H4 (cell line): ENCODE measurements at regions not wholly inside any gene's neighbourhood (a gene's known extent, or its start where the extent isn't known, plus 50 kb on each side); places are given as distances from the start of the nearest gene placed in this dataset.

Experiments
- DNase-seq: peaks from one replicate; pipeline ENCODE4 v3.0.0-alpha.2; 2015; ENCODE audit warnings: low spot score

DNA sequence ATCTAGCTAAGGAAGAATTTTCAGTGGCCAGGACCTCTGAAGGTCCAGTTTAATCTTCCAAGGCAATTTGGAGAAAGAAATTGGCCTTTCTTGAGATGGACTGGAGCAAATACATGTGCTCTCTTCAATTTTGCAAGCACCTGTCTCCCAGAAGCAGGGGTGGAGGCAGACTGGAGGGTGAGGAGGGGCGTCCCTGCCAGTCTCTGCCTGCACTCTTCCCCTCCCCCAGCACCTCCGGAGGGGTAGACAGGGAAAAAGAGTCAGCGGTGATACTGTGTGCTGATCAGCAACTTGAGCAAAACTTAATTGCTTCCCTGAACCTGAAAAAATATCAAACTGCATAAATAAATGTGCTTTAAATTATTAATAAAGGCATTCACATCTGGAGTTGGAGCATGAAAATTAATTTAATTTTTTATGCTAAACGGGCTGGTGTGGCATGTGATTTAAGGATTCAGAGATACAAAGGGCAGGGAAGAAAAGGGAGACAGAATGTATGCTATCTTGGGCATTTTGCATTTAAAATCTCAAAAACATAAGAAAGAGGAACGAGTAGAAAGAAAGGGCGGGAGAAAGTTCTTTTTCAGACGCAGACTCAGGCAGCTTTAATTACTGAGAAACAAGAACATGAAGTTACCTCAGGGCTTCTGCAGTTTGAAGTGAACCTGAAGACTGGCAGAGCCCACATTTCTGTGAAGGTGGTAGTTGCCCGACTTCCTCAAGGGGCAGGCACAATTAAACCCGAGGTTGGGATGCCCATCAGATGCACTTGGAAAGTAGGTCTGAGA, 319.7 kb downstream of the UACA start:
- DNase-seq: no peak

DNA sequence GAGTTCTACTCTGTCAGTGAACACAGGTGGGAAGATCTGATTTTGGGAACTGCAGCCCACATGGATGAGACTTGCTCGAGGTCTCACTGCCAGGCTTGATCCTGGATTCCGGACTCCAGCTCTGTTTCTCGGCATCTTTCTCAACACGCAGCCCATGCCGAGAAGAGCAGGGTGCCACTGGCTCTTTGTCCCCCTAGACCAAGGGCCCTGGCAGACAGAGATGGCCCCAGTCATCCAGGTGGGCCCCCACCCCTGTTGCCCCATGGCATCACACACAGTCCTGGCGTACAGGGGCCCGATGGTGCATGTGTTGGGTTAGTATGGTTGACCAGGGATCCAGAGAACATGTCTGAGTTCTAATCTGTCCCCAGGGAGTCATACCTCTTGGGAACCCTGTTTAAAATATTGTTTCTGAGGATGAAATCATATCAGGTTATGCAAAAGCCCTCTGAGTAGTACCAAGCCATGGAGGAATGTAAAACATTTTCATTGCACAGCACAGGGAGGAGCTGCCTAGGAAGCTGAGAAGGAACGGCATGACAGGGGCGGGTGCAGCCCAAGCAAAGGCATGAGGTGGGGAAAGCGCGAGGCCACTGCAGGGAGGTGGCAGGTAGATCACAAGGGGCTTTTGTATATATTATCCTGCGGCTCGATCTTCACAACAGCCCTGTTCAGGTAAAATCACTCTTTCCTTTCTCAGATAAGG, 320.6 kb downstream of the UACA start:
- no peak for DNase-seq

DNA sequence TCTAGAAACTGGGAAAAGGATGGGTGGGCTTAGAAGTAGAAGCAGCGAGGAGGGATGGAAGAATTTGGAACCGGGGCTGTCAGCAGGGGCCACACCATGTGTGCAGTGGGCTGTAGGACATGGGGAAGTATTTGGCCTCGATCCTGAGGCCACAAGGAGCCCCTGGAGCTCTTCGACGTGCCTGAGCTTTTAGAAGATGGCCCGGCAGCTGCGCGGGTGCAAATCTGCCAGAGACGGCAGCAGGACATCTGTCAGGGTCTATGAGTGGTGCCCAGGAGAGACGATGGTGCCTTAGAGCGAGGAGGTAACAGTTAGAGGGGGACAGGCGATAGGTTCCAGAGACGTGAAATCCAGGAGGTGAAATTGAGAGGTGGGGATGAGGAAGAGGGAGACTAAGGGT, 321.1 kb downstream of the UACA start:
- DNase-seq: no peak

DNA sequence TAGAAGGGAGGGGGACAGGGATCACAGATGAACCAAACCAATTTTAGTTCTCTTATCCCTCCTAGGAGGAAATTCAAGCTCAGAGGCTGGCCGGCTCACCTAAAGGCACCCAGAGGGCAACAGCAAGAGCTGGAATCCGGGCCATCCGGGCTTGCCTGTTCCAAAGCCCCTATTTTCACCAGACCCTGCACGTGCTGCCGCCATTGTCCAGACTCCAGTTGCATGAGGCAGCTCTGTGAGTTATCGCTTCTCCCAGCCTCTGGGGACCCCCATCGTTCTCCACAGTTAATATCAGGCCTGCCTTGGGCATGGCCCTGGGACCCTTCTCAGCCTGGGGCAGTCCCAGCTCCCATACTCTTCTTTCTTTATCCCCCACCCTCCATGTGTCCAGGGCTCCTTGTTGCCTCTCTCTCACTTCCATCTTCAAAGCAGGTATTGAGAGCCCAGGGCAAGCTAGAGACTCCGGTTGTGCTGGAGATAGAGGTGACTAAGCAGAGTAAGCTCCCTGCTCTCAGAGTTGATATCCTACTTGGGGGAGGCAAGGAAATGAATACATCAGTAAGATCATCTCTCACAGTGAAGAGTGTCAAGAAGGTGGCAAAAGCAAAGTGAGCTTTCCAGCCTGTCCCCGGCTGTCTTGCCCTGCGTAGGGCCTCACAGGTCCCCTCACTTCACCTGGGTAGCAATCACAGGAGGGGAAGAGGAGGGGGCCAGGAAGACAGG, 322.8 kb downstream of the UACA start:
- no peak for DNase-seq

DNA sequence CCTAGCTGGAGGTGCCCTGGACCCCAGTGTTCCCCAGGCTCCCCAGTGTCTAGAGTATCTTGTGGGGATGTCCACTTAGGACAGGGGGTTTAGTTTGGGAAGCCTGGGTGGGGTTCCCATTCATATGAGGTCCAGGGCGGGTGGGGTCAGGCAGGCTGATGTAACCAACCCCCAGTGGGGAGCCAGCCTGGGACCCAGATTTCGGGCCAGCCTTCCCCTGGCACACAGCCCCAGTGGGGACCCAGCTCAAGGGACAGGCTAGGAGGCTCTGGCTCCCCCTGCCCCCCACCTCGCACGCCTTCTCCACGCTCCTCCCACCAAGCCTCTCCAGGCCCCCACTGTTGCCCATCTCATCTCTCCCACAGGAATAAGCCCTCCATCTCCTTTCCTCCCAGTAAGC, 323.5 kb downstream of the UACA start:
- no peak for DNase-seq

DNA sequence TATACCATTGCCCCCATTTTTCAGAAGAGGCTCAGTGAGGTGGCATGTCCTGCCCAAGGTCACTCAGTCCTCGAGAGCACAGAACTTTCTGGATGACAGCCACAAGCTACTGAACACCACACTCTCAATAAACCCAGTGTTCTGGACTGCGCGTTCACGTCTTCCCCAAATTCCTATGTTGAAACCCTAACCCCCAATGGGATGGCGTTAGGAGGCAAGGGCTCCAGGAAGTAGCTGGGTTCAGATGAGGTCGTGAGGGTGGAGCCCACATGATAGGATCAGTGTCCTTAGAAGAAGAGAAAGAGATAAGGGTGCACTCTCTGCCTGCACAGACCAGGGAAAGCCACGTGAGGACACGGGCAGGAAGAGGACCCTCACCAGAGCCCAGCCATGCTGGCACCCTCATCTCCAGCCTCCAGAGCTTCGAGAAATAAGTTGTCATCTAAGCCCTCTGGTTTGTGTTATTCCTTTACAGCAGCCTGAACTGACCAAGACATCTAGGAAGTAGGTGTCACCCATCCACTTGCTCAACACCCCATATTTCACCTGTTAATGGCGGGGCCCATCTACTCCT, 324.0 kb downstream of the UACA start:
- DNase-seq: no peak

DNA sequence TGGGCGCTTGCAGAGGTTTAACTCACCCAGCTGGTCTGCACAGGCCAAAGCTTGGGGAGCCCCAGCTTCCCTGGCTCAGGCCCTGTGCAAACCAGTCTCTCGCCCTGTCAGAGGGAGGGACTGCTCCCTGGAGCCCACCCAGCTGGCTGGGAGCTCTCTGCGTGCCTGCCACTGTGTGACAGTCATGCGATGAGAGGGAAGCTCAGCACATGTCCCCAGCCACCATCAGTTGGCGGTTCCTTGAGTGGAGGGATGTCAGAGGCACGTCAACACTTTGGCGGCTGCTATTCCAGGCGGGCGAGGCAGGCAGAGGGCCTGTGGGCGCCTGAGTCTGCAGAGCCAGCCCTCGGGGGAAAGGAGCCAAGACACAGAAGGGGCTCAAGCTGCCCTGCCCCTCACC, 324.6 kb downstream of the UACA start:
- no peak for DNase-seq

DNA sequence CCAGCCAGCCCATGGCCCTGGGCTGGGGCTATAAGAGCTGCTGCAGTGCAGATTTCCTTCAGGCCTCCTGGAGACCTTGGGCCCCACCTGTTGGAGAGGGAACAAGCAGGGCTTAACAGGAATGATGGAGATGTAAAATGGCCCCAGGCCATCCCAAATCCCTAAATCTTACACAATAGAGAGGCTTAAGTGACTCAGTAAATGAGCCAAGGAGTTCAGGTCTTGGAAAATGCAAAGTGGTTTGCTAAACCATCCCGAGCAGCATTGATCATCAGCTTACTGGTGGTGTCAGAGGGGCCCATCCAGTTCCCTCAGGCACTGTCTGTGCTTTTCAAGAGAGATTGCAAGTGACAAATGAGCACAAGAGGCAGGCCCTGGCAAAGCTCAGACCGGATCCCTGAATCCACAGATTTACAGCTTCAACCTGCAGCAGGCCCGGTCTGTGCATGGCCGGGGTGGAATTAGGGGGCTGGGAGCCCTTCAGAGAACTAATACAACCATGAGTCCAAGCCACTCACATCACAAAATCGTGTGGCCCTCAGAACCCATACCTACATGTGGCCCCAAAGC, 325.4 kb downstream of the UACA start:
- no peak for DNase-seq

DNA sequence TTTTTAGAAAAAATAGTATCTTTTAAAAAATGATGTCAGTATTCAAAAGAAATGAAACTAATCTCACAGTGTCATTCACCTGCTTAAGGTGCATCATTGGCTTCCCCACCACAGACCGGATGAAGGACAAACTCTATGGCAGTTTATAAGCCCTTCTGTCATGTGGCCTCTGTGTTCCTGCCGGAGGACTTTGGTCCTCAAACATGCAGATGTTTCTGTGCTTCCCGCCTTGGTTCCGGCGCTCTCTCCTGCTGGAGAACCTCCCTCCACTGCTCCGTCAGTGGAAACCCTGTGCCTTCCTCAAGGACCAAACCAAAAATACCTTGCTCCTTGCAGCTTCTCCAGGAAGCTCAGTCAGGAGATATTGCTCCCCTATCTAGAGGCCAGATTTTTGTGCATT, 326.3 kb downstream of the UACA start:
- no peak for DNase-seq

DNA sequence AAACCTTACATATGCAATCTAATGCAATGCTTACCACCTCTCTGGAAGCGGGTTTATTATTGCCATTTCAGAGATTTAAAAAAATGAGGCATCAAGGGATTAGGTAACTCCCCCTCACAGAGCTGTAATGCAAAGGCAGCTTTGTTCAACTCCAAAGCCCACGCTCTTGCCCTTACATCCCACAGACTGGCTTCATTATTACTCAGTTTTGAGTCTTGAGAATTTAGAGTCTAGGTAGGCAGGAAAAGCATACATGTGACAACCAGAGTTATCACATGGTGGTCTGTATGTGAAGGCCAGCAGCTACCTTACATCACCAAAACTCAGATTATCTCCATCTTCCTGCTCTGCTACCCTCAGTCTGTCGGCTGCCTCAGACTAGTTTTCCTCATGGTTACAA, 326.9 kb downstream of the UACA start:
- no peak for DNase-seq

DNA sequence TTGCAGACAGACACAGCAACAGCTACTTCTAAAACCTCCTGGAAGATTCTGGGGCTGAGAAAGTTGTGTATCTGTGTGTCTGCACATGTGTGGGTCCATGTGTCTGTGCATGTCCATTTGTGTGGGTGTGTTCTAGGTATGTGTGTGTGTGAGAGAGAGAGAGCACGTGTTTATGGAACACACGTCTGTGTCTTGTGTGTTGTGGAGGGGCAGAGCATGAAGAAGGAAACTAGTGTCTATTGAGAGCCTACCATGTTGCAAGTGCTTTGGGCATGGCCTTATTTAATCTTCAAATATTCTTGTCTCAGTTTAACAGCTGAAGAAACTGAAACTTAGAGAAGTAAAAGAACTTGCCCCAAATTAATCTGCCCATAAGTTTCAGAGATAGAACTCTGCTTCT, 327.5 kb downstream of the UACA start:
- DNase-seq: no peak

DNA sequence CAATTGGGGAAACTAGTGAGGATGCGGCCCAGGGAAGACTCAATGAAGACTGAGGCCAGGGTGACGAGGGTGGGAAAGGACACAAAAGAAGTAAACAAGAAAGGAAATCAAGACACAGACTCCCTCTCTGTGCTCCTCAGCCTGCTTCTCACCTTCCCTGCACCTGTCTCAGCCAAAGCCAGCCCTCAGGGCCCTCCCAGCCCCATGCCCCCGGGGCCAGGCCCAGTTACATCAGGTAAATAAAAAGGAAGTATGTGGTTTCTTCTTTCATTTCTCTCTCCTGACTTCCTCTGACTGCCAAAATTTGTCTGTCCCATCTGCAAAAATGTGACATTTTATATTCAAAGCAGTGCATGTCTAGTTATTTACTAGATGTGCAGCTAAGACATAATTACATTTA, 328.0 kb downstream of the UACA start:
- DNase-seq: no peak

DNA sequence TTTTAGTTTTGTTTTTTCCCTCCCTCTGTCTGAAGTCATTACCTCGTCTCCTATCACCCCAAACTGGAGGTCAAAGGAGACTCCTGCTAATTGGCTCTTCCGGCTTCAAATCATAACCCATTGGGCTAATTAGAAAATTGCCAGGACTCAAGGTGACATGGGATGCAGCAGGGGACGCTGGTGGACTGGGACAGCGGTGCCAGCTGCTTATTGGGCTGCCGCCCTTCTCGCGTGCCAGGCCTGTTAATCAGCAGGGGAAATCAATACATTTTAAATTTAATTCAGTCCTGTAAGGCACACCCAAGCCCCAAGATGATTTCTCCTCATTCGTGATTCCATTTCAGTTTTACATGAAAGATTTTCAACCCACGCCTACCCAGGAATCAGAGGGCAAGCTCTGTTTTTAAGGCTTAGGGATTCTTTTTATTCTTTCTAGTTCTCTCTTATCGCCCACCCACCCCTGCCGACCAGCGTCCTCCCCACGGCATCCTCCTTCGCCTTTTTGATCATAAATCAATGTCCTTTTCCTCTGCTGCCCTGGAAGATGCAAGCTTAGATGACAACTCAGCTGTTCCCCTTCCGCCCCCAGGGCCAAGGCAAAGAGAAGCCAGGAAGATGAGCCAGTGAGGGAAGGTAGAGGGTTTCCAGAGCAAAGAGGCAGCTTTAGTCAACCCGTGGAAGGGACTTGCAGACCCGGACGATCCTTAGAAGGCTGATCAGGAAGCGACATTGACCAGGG, 329.6 kb downstream of the UACA start:
- DNase-seq: no peak

DNA sequence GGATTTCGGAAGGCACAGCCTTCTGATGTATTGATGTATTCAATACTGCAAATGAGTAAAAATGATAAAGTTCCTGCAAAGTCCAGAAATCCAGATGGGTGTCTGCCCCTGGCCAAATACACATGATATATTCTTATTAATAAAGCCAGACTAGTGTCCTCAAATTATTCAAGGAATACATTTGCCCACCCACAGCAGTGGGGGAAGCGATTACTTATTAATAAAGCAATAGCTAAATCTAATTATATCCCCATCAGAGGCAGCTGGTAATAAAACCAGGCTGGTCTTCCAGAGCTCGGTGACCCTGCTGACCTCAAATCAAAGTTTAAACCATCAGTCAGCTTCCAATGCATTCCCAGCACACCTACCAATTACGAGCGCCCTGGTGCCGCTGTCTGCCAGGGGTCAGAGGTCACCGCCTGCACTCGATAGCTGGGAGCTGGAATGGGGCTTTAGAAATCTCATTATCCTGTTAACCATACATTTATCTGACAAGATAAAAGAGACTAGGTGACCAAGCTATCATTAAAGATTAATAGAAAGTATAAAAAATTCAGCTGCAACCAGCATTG, 330.3 kb downstream of the UACA start:
- DNase-seq: no peak

DNA sequence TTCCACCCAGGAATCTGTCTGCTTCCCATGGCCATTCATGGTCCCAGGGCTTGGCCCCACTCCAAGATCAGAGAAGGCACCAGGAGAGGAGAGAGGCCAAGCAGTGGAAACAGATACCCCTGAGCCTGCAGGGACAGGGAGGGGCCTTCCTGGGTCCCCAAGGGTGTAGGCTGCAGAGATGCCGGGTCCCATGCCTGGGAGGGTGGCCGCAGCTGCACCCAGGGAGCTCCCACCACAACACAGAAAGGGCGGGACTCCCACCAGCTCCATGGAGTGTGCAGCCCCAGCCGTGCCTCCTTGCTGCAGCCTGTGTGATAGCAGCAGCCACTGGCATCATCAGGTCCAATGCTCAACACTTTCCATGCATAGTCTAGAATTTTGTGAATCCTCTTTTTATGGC, 331.5 kb downstream of the UACA start:
- no peak for DNase-seq

DNA sequence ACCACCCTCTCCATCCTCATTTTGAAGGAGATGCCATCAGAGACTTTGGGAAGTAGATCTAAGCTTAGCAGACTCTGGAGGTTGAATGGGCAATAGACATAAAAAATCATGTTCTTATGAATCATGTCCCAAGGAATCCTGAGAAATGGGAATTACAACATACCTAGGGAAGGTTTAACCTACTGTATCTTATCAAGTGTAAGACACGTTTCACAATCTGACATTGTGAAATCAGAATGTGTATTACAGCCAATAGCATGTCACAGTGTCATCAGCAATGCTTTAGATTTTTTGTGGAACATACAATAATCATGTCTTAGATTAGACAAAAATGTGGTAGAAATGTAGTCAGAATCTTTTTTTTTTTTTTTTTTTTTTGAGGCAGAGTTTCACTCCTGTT, 332.4 kb upstream of the TLE3 start:
- no peak for DNase-seq

DNA sequence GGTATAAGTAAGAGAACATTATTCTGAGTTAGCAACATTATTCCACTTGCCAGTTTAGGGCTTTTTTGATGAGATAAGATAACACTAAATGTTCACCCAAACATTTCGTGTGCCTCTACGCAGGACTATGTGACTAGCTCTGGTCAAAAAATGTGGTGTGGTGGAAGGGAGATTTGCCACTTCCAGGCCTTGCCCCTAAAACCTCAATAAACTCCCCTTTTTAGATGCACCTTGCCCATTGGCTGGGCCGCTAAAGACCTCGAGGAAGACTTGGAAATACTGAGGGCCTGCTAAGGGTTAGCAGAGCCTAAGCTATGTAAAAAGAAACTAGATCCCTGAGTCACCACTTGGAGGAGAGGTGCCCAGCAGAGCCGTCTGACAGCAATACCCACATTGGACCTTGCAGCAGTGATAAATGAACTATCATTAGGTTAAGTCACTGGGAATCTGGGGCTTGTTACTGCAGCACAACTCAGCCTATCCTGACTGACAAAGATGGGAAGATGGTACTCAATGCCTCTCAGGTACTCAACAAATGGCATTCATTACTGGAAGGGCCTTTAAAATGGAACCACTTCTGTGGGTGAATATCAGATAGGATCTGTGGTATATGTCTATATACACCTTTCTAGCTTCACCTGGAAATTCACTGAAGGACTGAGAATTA, 331.5 kb upstream of the TLE3 start:
- DNase-seq: no peak

DNA sequence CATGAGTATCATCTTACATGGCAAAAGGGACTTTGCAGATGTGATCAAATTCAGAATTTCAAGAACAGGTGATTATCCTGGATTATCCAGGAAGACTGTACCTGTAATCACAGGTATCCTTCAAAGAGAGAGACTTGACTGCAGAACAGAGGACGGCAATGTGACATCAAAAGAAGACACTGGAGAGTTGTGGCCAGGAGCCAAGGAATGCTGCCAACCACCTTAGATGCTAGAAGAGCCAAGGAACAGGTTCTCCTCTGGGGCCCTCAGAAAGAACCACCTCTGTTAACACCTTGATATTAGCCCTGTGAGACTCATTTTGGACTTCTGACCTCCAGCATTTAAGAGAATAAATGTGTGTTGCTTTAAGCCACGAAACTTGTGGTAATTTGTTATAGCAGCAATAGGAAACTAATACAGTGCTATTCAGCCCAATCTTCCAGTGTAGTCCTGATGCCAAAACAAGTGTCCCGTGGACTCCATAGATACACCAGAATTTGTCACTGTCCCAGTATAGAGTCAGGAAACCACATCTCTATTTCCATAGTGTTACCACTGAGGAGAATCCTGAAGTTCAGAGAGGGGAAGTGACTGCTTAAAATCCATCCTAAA, 330.6 kb upstream of the TLE3 start:
- DNase-seq: no peak

DNA sequence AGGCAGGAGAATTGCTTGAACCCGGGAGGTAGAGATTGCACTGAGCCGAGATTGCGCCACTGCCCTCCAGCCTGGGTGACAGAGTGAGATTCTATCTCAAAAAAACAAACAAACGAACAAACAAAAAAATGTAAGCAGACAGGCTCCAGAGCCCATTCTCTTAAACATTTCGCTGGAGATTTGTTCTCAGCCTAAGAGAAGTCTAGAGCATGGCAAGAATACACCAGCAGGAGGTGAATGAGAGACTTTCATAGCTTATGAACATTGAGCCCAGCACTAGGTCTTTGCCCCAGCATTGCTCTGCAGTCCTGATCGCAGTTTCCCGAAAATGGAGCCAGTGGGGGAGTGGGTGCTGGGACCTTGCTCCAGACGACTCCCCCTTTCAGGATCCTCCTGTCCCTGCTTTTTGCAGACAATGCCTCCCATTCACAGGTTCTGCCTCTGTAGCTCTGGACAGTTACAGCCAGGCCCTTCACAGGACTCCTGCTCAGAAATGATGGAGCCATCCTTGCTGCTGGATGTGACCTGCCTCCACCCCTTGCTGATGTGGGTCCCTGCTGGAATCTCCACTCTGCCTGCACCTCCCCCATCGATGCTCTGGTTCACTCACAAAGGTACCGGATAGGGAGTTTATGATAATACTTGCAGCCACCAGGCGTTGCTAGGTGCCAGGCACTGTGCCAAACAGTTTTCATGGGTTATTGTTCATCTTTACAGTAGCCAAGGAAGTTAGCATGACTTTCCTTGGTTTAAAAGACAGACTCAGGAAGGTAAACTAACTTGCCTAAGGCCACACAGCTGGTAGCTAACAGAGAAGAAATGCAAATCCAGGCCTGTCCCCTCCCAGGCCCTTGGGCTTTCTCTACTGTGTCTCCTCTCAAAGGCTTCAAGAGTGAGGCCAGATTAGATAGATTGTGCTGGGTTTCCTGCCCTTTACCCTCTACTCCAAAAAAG, 329.7 kb upstream of the TLE3 start:
- DNase-seq: peak; percentile 31
